ENCODE measurements at regions not wholly inside any gene's neighbourhood (a gene's known extent, or its start where the extent isn't known, plus 50 kb on each side); places are given as distances from the start of the nearest gene placed in this dataset.

DNA sequence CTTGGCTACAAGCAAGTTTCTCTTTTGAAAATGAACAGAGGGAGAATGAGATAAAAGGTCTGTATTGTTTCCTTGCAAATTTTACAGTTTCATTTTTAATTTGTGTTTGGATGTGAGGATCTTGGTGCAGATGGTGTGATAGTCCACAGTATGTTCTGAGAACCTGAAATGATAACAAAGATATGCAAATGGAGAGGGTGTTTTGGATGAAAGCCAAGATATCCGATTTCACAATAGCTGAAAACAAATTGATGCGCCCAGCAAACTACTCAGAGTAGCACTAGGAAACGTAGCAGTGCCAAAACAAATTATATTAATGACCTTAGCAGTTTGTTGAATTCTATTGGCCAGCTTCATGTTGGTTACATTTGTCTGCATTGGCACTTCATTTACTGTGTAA, 683.5 kb downstream of the TMEM182 start:
- TF ChIP-seq, protein P1, sequence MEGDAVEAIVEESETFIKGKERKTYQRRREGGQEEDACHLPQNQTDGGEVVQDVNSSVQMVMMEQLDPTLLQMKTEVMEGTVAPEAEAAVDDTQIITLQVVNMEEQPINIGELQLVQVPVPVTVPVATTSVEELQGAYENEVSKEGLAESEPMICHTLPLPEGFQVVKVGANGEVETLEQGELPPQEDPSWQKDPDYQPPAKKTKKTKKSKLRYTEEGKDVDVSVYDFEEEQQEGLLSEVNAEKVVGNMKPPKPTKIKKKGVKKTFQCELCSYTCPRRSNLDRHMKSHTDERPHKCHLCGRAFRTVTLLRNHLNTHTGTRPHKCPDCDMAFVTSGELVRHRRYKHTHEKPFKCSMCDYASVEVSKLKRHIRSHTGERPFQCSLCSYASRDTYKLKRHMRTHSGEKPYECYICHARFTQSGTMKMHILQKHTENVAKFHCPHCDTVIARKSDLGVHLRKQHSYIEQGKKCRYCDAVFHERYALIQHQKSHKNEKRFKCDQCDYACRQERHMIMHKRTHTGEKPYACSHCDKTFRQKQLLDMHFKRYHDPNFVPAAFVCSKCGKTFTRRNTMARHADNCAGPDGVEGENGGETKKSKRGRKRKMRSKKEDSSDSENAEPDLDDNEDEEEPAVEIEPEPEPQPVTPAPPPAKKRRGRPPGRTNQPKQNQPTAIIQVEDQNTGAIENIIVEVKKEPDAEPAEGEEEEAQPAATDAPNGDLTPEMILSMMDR (IDR thresholded peaks at IDR 0.05): no peak
- TF ChIP-seq POLR2AphosphoS5 (IDR thresholded peaks at IDR 0.05) (no peak), POLR2A (IDR thresholded peaks at IDR 0.05; ENCODE audit: low read depth) (no peak), EP300 (IDR thresholded peaks at IDR 0.05) (no peak)
